IMR-90 (cell line): ENCODE measurements at regions not wholly inside any gene's neighbourhood (a gene's known extent, or its start where the extent isn't known, plus 50 kb on each side); places are given as distances from the start of the nearest gene placed in this dataset.

Experiments used
- ATAC-seq: fragments of 200-7000 bp; cut with Tn5 transposase; 2 replicates; pipeline ENCODE4 v1.9.1; 2020; ENCODE audit warnings: low read depth, mild to moderate bottlenecking, moderate library complexity
- BruUV-seq: library from RNA; stranded (reverse); fragments of 400-500 nt; replicated peaks from 2 replicates; lab custom pipeline; 2021; lab: Mats Ljungman, UMichigan
- CTCF ChIA-PET: fragments of 300-600 bp; formaldehyde crosslinking; extraction: SDS; loops from one replicate; lab custom pipeline; 2021; ENCODE audit warnings: antibody characterized with exemption; lab: Yijun Ruan, JAX
- POLR2A ChIA-PET: fragments of 300-600 bp; sonication (Branson Sonifier 250); formaldehyde crosslinking; loops from one replicate; lab custom pipeline; 2022; ENCODE audit warnings: antibody characterized with exemption; ENCODE audit not compliant: unreplicated experiment; lab: Charles Lee
- DNase-seq: peaks from one replicate; pipeline ENCODE4 v3.0.0; 2013
- H2AFZ ChIP-seq: replicated peaks from 2 replicates; pipeline ENCODE3; 2013; ENCODE audit warnings: low read length, mild to moderate bottlenecking; ENCODE audit not compliant: poor library complexity
- H2AK5ac ChIP-seq: 2 replicates; pipeline ENCODE4 v1.6.1; 2013; ENCODE audit warnings: low read depth, low read length, inconsistent platforms
- H2AK9ac ChIP-seq: replicated peaks from 2 replicates; pipeline ENCODE3; 2013; ENCODE audit warnings: mild to moderate bottlenecking, low read depth, low read length, moderate library complexity; ENCODE audit not compliant: poor library complexity
- H2BK120ac ChIP-seq: 2 replicates; pipeline ENCODE4 v1.6.1; 2013; ENCODE audit warnings: low read depth, low read length, inconsistent platforms
- H2BK15ac ChIP-seq: 3 replicates; pipeline ENCODE4 v1.6.1; 2013; ENCODE audit warnings: low read depth, low read length, inconsistent platforms
- H2BK20ac ChIP-seq: 2 replicates; pipeline ENCODE4 v1.6.1; 2013; ENCODE audit warnings: low read depth, mild to moderate bottlenecking, inconsistent platforms, low read length, moderate library complexity
- H2BK5ac ChIP-seq: 2 replicates; pipeline ENCODE4 v1.6.1; 2013; ENCODE audit warnings: mild to moderate bottlenecking, low read depth, low read length, inconsistent platforms; ENCODE audit not compliant: poor library complexity, severe bottlenecking
- H3K14ac ChIP-seq: replicated peaks from 2 replicates; pipeline ENCODE4 v1.6.1; 2013; ENCODE audit warnings: low read depth, low read length, inconsistent platforms
- H3K18ac ChIP-seq: 2 replicates; pipeline ENCODE4 v1.6.1; 2013; ENCODE audit warnings: low read depth, low read length, control low read depth
- H3K23ac ChIP-seq: 2 replicates; pipeline ENCODE4 v1.6.1; 2013; ENCODE audit warnings: low read depth, low read length, inconsistent platforms
- H3K27ac ChIP-seq: 2 replicates; pipeline ENCODE4 v1.5.1; 2013; ENCODE audit warnings: mild to moderate bottlenecking, control low read depth, low read length; ENCODE audit not compliant: insufficient read depth
- H3K27me3 ChIP-seq: 2 replicates; pipeline ENCODE4 v1.6.1; 2013; ENCODE audit warnings: low read length; ENCODE audit not compliant: control insufficient read depth, insufficient read depth
- H3K36me3 ChIP-seq: 2 replicates; pipeline ENCODE4 v1.6.1; 2013; ENCODE audit warnings: low read length, mixed read lengths; ENCODE audit not compliant: control insufficient read depth, insufficient read depth
- H3K4ac ChIP-seq: 2 replicates; pipeline ENCODE4 v1.6.1; 2013; ENCODE audit warnings: low read depth, low read length, inconsistent platforms
- H3K4me1 ChIP-seq: 2 replicates; pipeline ENCODE4 v1.6.1; 2013; ENCODE audit warnings: low read length, mixed read lengths; ENCODE audit not compliant: control insufficient read depth, insufficient read depth
- H3K4me2 ChIP-seq: 2 replicates; pipeline ENCODE4 v1.6.1; 2013; ENCODE audit warnings: low read depth, mild to moderate bottlenecking, control low read depth, low read length, moderate library complexity
- H3K4me3 ChIP-seq: 2 replicates; pipeline ENCODE4 v1.5.1; 2013; ENCODE audit warnings: low read depth, mild to moderate bottlenecking, control low read depth, low read length, moderate library complexity; ENCODE audit not compliant: insufficient read depth
- H3K56ac ChIP-seq: 2 replicates; pipeline ENCODE4 v1.6.1; 2013; ENCODE audit warnings: low read length, inconsistent platforms; ENCODE audit not compliant: insufficient read depth; ENCODE audit errors: extremely low read depth
- H3K79me1 ChIP-seq, 2 experiments: 2 replicates each; pipeline ENCODE4 v1.6.1; 2013; ENCODE audit warnings: low read length in 2 of 2, inconsistent platforms in 1 of 2, low read depth in 1 of 2
- H3K9ac ChIP-seq: 2 replicates; pipeline ENCODE4 v1.6.1; 2013; ENCODE audit warnings: low read depth, low read length, control low read depth
- H3K9me1 ChIP-seq: 2 replicates; pipeline ENCODE4 v1.6.1; 2013; ENCODE audit warnings: low read length, inconsistent platforms; ENCODE audit not compliant: insufficient read depth
- H3K9me3 ChIP-seq: 2 replicates; pipeline ENCODE4 v1.6.1; 2013; ENCODE audit warnings: low read length; ENCODE audit not compliant: control insufficient read depth, insufficient read depth
- H4K20me1 ChIP-seq: 2 replicates; pipeline ENCODE4 v1.6.1; 2013; ENCODE audit warnings: low read length, inconsistent platforms; ENCODE audit not compliant: insufficient read depth
- H4K5ac ChIP-seq: 2 replicates; pipeline ENCODE4 v1.6.1; 2013; ENCODE audit warnings: mild to moderate bottlenecking, low read depth, low read length, control low read depth
- H4K8ac ChIP-seq, 2 experiments: 2 replicates each; pipeline ENCODE4 v1.6.1; 2013; ENCODE audit warnings: low read depth in 2 of 2, low read length in 2 of 2, control low read depth in 1 of 2, inconsistent platforms in 1 of 2
- H4K91ac ChIP-seq: 2 replicates; pipeline ENCODE4 v1.6.1; 2013; ENCODE audit warnings: low read depth, low read length, inconsistent platforms; ENCODE audit not compliant: insufficient read depth
- CHD1 ChIP-seq: IDR thresholded peaks from 2 replicates; pipeline ENCODE4 v1.6.1; 2012; ENCODE audit warnings: low read depth, low read length, improper control_type of control experiment
- CTCF ChIP-seq: conservative IDR thresholded peaks from 2 replicates; pipeline ENCODE4 v1.5.1; 2012; ENCODE audit warnings: mild to moderate bottlenecking, low read depth, low read length, improper control_type of control experiment
- MAZ ChIP-seq: IDR thresholded peaks from 2 replicates; pipeline ENCODE4 v1.6.1; 2012; ENCODE audit warnings: low read depth, mild to moderate bottlenecking, low read length, improper control_type of control experiment, moderate library complexity, borderline replicate concordance
- MXI1 ChIP-seq: IDR thresholded peaks from 2 replicates; pipeline ENCODE4 v1.6.1; 2012; ENCODE audit warnings: low read depth, mild to moderate bottlenecking, low read length, moderate library complexity, borderline replicate concordance
- RAD21 ChIP-seq: IDR thresholded peaks from 2 replicates; pipeline ENCODE4 v1.6.1; 2012; ENCODE audit warnings: low read length, improper control_type of control experiment
- RCOR1 ChIP-seq: IDR thresholded peaks from 2 replicates; pipeline ENCODE4 v1.6.1; 2012; ENCODE audit warnings: mild to moderate bottlenecking, low read length, improper control_type of control experiment; ENCODE audit not compliant: insufficient replicate concordance
- USF2 ChIP-seq: fragments of 150-350 bp; IDR thresholded peaks from 2 replicates; pipeline ENCODE4 v1.6.1; 2017; ENCODE audit warnings: mild to moderate bottlenecking, antibody characterized with exemption, low read length, low read depth
- WGBS, 2 experiments: methylation state at CpG; one replicate each; pipeline versions ENCODE4 v1.1.5 to v1.1.7; 2013; ENCODE audit warnings: missing lambda C conversion rate in 2 of 2; ENCODE audit not compliant: insufficient read length in 1 of 2; ENCODE audit errors: extremely low coverage in 2 of 2; 5-methylcytosine and 5-hydroxymethylcytosine counted together
- dilution Hi-C: fragments of 300-500 bp; cut with HindIII; formaldehyde crosslinking; loops from one replicate; pipeline ENCODE4 v1.14.3; 2018; ENCODE audit warnings: low sequenced_read_pairs; ENCODE audit not compliant: unreplicated experiment
- in situ Hi-C: fragments of 300-500 bp; cut with MboI; formaldehyde crosslinking; loops from 3 replicates; pipeline ENCODE4 v1.14.3; 2019; ENCODE audit warnings: low sequenced_read_pairs, inconsistent platforms, mixed read lengths
- intact Hi-C: fragments of 100-400 bp; cut with micrococcal nuclease; formaldehyde crosslinking; loops from 2 replicates; pipeline ENCODE4 v1.10.0; 2022

GRCh38 chr16:35255816-35256215 lies 1796.4 kb downstream of the TP53TG3F start:
- Histone ChIP-seq H3K79me1 (no peaks in the 10 kb centered on the region), H3K56ac (no peak overlapping the region), H2AK5ac (no peak overlapping the region), H3K27me3 (no peaks in the 10 kb centered on the region), H3K4ac (no peak overlapping the region), H3K9me3 (peaks cover 18% of the 10 kb centered on the region), H3K4me3 (no peak overlapping the region), H3K4me2 (no peak overlapping the region), H4K5ac (no peak overlapping the region), H3K9me1 (no peaks in the 10 kb centered on the region), H3K4me1 (no peaks in the 10 kb centered on the region), H3K18ac (no peak overlapping the region), H2AFZ (no peak overlapping the region), H4K8ac (no peak overlapping the region), H3K23ac (no peak overlapping the region), H3K27ac (no peak overlapping the region), H3K36me3 (no peaks in the 10 kb centered on the region), H4K20me1 (no peaks in the 10 kb centered on the region), H3K14ac (no peak overlapping the region), H4K91ac (no peak overlapping the region), H2BK5ac (no peak overlapping the region), H2BK120ac (no peak overlapping the region), H3K9ac (no peak overlapping the region), H2AK9ac (no peak overlapping the region), H2BK15ac (no peak overlapping the region), H2BK20ac (no peak overlapping the region)
- in situ Hi-C loops, result no loop called here
- TF ChIP-seq MAZ (no peak), CHD1 (no peak), RAD21 (no peak), CTCF (no peak), USF2 (no peak), RCOR1 (no peak), MXI1 (no peak)
- CTCF ChIA-PET, result no interaction called here
- no TSS peak for BruUV-seq
- dilution Hi-C loops, result no loop called here
- DNase-seq (no peak), ATAC-seq (no peak)
- 17% methylated on average over 1 of the region's 11 CpGs; no CpG with 5 or more reads in 1 of the 2 experiments for WGBS, 2 experiments
- intact Hi-C loops, result no loop called here
- POLR2A ChIA-PET, result no interaction called here
